NB4 (cell line): ENCODE measurements at regions not wholly inside any gene's neighbourhood (a gene's known extent, or its start where the extent isn't known, plus 50 kb on each side); places are given as distances from the start of the nearest gene placed in this dataset.

Source experiments
- DNase-seq: peaks from one replicate; pipeline ENCODE4 v3.0.0; 2010; ENCODE audit warnings: low read depth
- H3K4me3 ChIP-seq: one replicate; pipeline ENCODE4 v1.5.1; 2011; ENCODE audit warnings: mild to moderate bottlenecking, low read depth, low read length, moderate library complexity
- CTCF ChIP-seq: IDR thresholded peaks from one replicate; pipeline ENCODE4 v1.5.1; 2012; ENCODE audit warnings: low read depth, low read length
- MYC ChIP-seq: IDR thresholded peaks from 2 replicates; pipeline ENCODE4 v1.6.1; 2011; ENCODE audit warnings: low read depth, low read length
- POLR2A ChIP-seq: IDR thresholded peaks from 2 replicates; pipeline ENCODE4 v1.6.1; 2011; ENCODE audit warnings: mild to moderate bottlenecking; ENCODE audit not compliant: insufficient read length; ENCODE audit errors: extremely low read depth
- TF ChIP-seq, protein P1 (sequence below): IDR thresholded peaks from 2 replicates; pipeline ENCODE4 v1.6.1; 2011; ENCODE audit warnings: low read depth, low read length

- no peak overlapping the region for H3K4me3 ChIP-seq
- DNase-seq, result no peak
- TF ChIP-seq, protein P1, sequence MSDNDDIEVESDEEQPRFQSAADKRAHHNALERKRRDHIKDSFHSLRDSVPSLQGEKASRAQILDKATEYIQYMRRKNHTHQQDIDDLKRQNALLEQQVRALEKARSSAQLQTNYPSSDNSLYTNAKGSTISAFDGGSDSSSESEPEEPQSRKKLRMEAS, result no peak
- TF ChIP-seq POLR2A, result no peak
These were observed 586.6 kb downstream of the TLL1 start for GRCh38 chr4:166459621-166460020.

DNA sequence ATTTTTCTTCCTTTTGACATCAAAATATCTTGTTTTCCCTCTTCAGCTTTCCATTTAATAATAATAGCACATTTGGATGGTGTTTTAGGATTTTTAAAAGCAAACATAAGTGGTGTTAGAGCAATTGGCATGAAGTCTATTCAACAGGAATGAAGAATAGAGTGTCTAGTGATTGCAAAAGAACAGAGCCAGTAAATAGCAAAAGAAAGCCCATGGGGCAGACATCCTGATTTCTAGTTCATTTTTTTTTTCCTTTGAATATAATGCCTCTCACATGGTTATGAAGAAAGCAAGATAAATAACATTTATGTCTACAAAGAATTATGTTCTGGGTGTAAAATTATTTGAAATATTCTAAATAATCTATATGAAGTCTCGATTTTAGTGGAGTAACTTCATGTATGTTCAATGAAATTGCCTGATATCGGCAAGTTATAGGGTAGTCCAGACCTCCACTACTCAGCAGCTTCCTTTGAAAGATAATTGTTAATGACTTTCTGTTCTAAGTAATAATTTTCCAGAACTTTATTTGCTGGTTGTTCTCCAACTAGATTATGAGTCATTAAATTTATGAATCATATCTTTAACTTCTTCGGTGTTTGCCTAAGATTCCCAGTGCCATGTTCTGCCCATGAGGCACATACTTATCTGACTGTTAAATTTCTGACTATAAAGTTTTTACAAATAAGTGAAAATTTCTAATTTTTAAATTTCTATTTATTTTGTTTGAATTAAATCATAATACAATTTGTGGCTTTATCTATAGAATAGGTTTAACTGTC is 587.9 kb downstream of the TLL1 start:
- TF ChIP-seq, protein P1, result no peak
- no peak for TF ChIP-seq MYC
- TF ChIP-seq CTCF, result no peak
- no peak for TF ChIP-seq POLR2A
- H3K4me3 ChIP-seq, result no peak overlapping the region
- no peak for DNase-seq

DNA sequence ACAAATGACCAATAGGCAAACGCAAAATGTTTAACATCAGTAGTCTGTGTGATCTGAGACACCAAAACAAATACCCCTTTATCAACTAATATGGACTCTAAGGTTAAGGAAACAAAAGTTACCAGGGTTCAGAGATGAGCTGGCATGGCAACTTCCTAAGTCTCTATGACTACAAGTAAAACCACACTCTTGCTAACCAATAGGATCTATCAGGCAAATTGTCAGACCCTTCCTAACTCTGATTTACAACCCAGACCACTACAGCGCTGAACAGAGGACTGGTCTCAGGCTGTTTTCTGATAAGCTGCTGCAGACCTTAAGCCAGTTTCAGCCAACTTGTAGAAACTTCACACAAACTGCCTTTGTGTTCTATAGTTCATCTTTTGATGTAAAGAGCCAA is 608.0 kb downstream of the TLL1 start:
- DNase-seq, result no peak
- no peak overlapping the region for H3K4me3 ChIP-seq
- no peak for TF ChIP-seq MYC
- TF ChIP-seq, protein P1, result no peak
- no peak for TF ChIP-seq POLR2A
- no peak for TF ChIP-seq CTCF

GRCh38 chr4:166481739-166482138 is 608.7 kb downstream of the TLL1 start:
- no peak for TF ChIP-seq MYC
- TF ChIP-seq, protein P1, result no peak
- TF ChIP-seq POLR2A, result no peak
- no peak for TF ChIP-seq CTCF
- no peak for DNase-seq
- no peak overlapping the region for H3K4me3 ChIP-seq

GRCh38 chr4:166482758-166483157 is 609.7 kb downstream of the TLL1 start:
- no peak for TF ChIP-seq POLR2A
- TF ChIP-seq, protein P1, result no peak
- no peak for TF ChIP-seq CTCF
- TF ChIP-seq MYC, result no peak
- H3K4me3 ChIP-seq, result no peak overlapping the region
- no peak for DNase-seq

GRCh38 chr4:166491635-166492034 is 618.6 kb downstream of the TLL1 start:
- DNase-seq, result no peak
- H3K4me3 ChIP-seq, result no peak overlapping the region
- TF ChIP-seq, protein P1, result no peak
- TF ChIP-seq MYC (no peak), POLR2A (no peak), CTCF (no peak)
